CD14-positive monocyte (primary cell): ENCODE measurements at regions not wholly inside any gene's neighbourhood (a gene's known extent, or its start where the extent isn't known, plus 50 kb on each side); places are given as distances from the start of the nearest gene placed in this dataset.
"Not testable (repeated sequence)": the region's sequence is repeated elsewhere in the genome, so short reads cannot be mapped to it uniquely, and the experiment has no call there.

ENCODE experiments used
- DNase-seq, 3 donors: peaks; one replicate each; pipeline ENCODE4 v3.0.0-alpha.2; 2011 to 2022
- H2AFZ ChIP-seq: 2 replicates; pipeline ENCODE4 v1.6.0; 2012; ENCODE audit warnings: mild to moderate bottlenecking, low read depth, low read length, inconsistent platforms; ENCODE audit not compliant: insufficient read depth, poor library complexity, severe bottlenecking
- H3K27ac ChIP-seq, 2 donors: 1 replicate in 1 of 2; 2 replicates in 1 of 2; pipeline ENCODE4 v1.5.1; 2012 to 2013; ENCODE audit warnings: low read length in 2 of 2, control low read depth in 1 of 2, inconsistent platforms in 1 of 2, low read depth in 1 of 2, mild to moderate bottlenecking in 1 of 2
- H3K27me3 ChIP-seq, 2 donors: one replicate each; pipeline versions ENCODE4 v1.6.0 to v1.6.1; 2011 to 2013; ENCODE audit warnings: low read length in 2 of 2; ENCODE audit not compliant: control insufficient read depth in 2 of 2, insufficient read depth in 2 of 2
- H3K36me3 ChIP-seq, 2 donors: replicated peaks in 1 of 2; 1 replicate in 1 of 2; 2 replicates in 1 of 2; pipeline versions ENCODE4 v1.5.1 to v1.6.1; 2012 to 2013; ENCODE audit warnings: low read length in 2 of 2, control low read depth in 1 of 2, inconsistent platforms in 1 of 2, mild to moderate bottlenecking in 1 of 2; ENCODE audit not compliant: insufficient read depth in 2 of 2, control insufficient read depth in 1 of 2
- H3K4me1 ChIP-seq, 2 donors: 1 replicate in 1 of 2; 2 replicates in 1 of 2; pipeline versions ENCODE4 v1.5.1 to v1.6.1; 2012 to 2013; ENCODE audit warnings: low read length in 2 of 2, control low read depth in 1 of 2, inconsistent platforms in 1 of 2, mild to moderate bottlenecking in 1 of 2, moderate library complexity in 1 of 2; ENCODE audit not compliant: insufficient read depth in 2 of 2, control insufficient read depth in 1 of 2
- H3K4me2 ChIP-seq: replicated peaks from 2 replicates; pipeline ENCODE3; 2012; ENCODE audit warnings: low read length, moderate library complexity, mild to moderate bottlenecking; ENCODE audit not compliant: poor library complexity, severe bottlenecking; ENCODE audit errors: extremely low read depth
- H3K4me3 ChIP-seq, 3 experiments: fragments of 200-600 bp in 1 of 3; sonication (generic) in 1 of 3; replicated peaks in 1 of 3; 1 replicate in 2 of 3; 2 replicates in 1 of 3; pipeline ENCODE4 v1.5.1; 2011 to 2013; ENCODE audit warnings: low read length in 3 of 3, mild to moderate bottlenecking in 3 of 3, control low read depth in 2 of 3, low read depth in 2 of 3, inconsistent platforms in 1 of 3, moderate library complexity in 1 of 3
- H3K79me2 ChIP-seq: 2 replicates; pipeline ENCODE4 v1.6.0; 2012; ENCODE audit warnings: mild to moderate bottlenecking, control low read depth, inconsistent platforms, low read length, moderate library complexity; ENCODE audit not compliant: insufficient read depth
- H3K9ac ChIP-seq: 2 replicates; pipeline ENCODE4 v1.6.0; 2017; ENCODE audit warnings: low read length, mild to moderate bottlenecking; ENCODE audit not compliant: insufficient read depth, poor library complexity, severe bottlenecking
- H3K9me3 ChIP-seq, 2 donors: replicated peaks in 1 of 2; 1 replicate in 1 of 2; 2 replicates in 1 of 2; pipeline versions ENCODE4 v1.5.1 to v1.6.1; 2012 to 2013; ENCODE audit warnings: low read length in 2 of 2, control low read depth in 1 of 2; ENCODE audit not compliant: control insufficient read depth in 1 of 2, insufficient read depth in 1 of 2
- H4K20me1 ChIP-seq: 2 replicates; pipeline ENCODE4 v1.6.0; 2012; ENCODE audit warnings: mild to moderate bottlenecking, low read length, control low read depth, moderate library complexity; ENCODE audit not compliant: insufficient read depth
- H3K27ac Mint-ChIP-seq, 7 donors: one replicate each; pipeline ENCODE4 v1.8.0; 2020; ENCODE audit warnings: mild to moderate bottlenecking in 7 of 7, mixed read lengths in 7 of 7, moderate library complexity in 6 of 7, inconsistent platforms in 2 of 7
- H3K27me3 Mint-ChIP-seq, 3 donors: one replicate each; pipeline ENCODE4 v1.8.0; 2021 to 2022; ENCODE audit warnings: low read depth in 3 of 3, mild to moderate bottlenecking in 3 of 3, mixed read lengths in 3 of 3, moderate library complexity in 3 of 3, inconsistent platforms in 1 of 3
- H3K36me3 Mint-ChIP-seq, 2 donors: one replicate each; pipeline ENCODE4 v1.8.0; 2020; ENCODE audit warnings: mixed read lengths in 2 of 2, inconsistent platforms in 1 of 2, mild to moderate bottlenecking in 1 of 2
- H3K4me1 Mint-ChIP-seq: one replicate; pipeline ENCODE4 v1.8.0; 2020; ENCODE audit warnings: mild to moderate bottlenecking, mixed read lengths
- H3K4me3 Mint-ChIP-seq, 2 donors: one replicate each; pipeline ENCODE4 v1.8.0; 2020; ENCODE audit warnings: mild to moderate bottlenecking in 2 of 2, mixed read lengths in 2 of 2, moderate library complexity in 1 of 2
- H3K9me3 Mint-ChIP-seq, 7 donors: one replicate each; pipeline ENCODE4 v1.8.0; 2020 to 2022; ENCODE audit warnings: mixed read lengths in 7 of 7, mild to moderate bottlenecking in 6 of 7, moderate library complexity in 6 of 7, inconsistent platforms in 2 of 7
- WGBS: methylation state at CpG from one replicate; pipeline ENCODE4 v1.1.5; 2013; ENCODE audit warnings: missing lambda C conversion rate; ENCODE audit not compliant: insufficient coverage; 5-methylcytosine and 5-hydroxymethylcytosine counted together
- intact Hi-C, 2 donors: fragments of 100-400 bp; cut with micrococcal nuclease; formaldehyde crosslinking; loops; one replicate each; pipeline versions ENCODE4 v1.15.0 to v1.15.1; 2023
- TF ChIP-seq, protein P1 (sequence below): fragments of 200-600 bp; IDR thresholded peaks from one replicate; pipeline ENCODE4 v1.8.0; 2022; ENCODE audit warnings: antibody characterized with exemption, mild to moderate bottlenecking

DNA sequence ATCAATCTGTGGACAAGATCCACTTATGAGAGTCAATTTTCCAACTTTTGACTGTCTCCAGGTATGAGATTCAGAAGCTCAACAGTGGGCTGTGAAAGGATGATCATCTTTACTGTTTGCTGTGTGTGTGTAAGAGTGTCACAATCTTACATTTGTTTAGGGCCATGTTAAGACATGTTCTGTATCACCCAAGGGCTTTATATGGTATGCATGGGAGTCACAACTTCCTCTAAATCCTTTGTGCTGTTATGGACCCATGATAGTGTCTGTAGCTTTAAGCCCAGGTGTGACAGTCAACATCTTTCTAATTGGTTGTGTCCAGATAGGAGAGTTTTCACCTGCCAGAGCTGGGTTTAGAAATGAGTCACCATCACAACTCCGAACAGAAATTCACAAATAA is 70.2 kb downstream of the ZNF726 start:
- H3K36me3 ChIP-seq, H3K27ac ChIP-seq, H3K27ac Mint-ChIP-seq, H3K4me2 ChIP-seq, H3K79me2 ChIP-seq, H3K27me3 ChIP-seq, H3K4me3 Mint-ChIP-seq, H3K4me1 ChIP-seq, H3K4me1 Mint-ChIP-seq, H3K4me3 ChIP-seq, DNase-seq, H3K9ac ChIP-seq, H4K20me1 ChIP-seq, intact Hi-C loops, H3K27me3 Mint-ChIP-seq, H3K36me3 Mint-ChIP-seq, H2AFZ ChIP-seq: not testable (repeated sequence)
- peaks cover 27 to 66% of the 10 kb centered on the region in 2 donors for H3K9me3 ChIP-seq
- H3K9me3 Mint-ChIP-seq = peaks cover 16 to 46% (median 25%) of the 10 kb centered on the region in 7 donors
- WGBS = no CpG with 5 or more reads among the region's 1 CpG

DNA sequence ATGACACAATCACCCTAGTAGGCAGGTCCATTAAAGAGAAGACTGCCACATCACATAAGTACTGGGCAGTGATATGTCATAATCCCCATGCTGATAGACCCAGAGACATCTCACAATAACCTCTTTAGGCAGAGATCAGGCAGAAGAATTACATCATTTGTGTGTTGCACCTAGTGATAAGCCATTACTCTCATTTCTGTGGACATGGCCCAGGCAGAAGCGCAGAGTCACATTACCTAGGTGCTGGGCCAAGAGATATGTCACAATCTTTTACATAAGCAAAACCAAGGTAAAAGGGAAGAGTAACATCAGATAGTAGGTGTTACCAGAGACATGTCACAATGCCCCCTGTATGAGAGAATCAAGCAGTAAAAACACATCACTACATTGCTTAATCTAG is 71.9 kb downstream of the ZNF726 start:
- H3K27me3 Mint-ChIP-seq = no peaks in the 10 kb centered on the region
- DNase-seq = no peak
- Histone ChIP-seq H3K4me1 (no peaks in the 10 kb centered on the region), H3K4me3 (no peak overlapping the region), H2AFZ (no peak overlapping the region), H3K27me3 (no peaks in the 10 kb centered on the region), H4K20me1 (no peaks in the 10 kb centered on the region), H3K9ac (no peak overlapping the region), H3K4me2 (no peak overlapping the region), H3K27ac (no peak overlapping the region), H3K9me3 (peaks cover 23 to 52% of the 10 kb centered on the region in 2 donors), H3K36me3 (no peaks in the 10 kb centered on the region), H3K79me2 (no peaks in the 10 kb centered on the region)
- intact Hi-C loops = no loop called here
- H3K27ac Mint-ChIP-seq = no peak overlapping the region
- no peaks in the 10 kb centered on the region for H3K36me3 Mint-ChIP-seq
- peaks cover 13 to 40% (median 19%) of the 10 kb centered on the region in 7 donors for H3K9me3 Mint-ChIP-seq
- no CpG with 5 or more reads among the region's 1 CpG for WGBS
- TF ChIP-seq, protein P1, sequence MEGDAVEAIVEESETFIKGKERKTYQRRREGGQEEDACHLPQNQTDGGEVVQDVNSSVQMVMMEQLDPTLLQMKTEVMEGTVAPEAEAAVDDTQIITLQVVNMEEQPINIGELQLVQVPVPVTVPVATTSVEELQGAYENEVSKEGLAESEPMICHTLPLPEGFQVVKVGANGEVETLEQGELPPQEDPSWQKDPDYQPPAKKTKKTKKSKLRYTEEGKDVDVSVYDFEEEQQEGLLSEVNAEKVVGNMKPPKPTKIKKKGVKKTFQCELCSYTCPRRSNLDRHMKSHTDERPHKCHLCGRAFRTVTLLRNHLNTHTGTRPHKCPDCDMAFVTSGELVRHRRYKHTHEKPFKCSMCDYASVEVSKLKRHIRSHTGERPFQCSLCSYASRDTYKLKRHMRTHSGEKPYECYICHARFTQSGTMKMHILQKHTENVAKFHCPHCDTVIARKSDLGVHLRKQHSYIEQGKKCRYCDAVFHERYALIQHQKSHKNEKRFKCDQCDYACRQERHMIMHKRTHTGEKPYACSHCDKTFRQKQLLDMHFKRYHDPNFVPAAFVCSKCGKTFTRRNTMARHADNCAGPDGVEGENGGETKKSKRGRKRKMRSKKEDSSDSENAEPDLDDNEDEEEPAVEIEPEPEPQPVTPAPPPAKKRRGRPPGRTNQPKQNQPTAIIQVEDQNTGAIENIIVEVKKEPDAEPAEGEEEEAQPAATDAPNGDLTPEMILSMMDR = no peak
- no peaks in the 10 kb centered on the region for H3K4me1 Mint-ChIP-seq
- H3K4me3 Mint-ChIP-seq = no peak overlapping the region
